Vagina (tissue), 2 donors: ENCODE measurements at regions not wholly inside any gene's neighbourhood (a gene's known extent, or its start where the extent isn't known, plus 50 kb on each side); places are given as distances from the start of the nearest gene placed in this dataset.

Source experiments
- DNase-seq, 2 donors: peaks; one replicate each; pipeline ENCODE4 v3.0.0-alpha.2; 2017; ENCODE audit errors: extremely low spot score in 2 of 2
- H3K27ac ChIP-seq: fragments of 200-600 bp; sonication (generic); one replicate; pipeline ENCODE4 v1.5.1; 2019
- H3K27me3 ChIP-seq: fragments of 200-600 bp; sonication (generic); one replicate; pipeline ENCODE4 v1.5.1; 2019
- H3K36me3 ChIP-seq, 2 donors: fragments of 200-600 bp; sonication (generic); one replicate each; pipeline ENCODE4 v1.5.1; 2017 to 2019
- H3K4me1 ChIP-seq: fragments of 200-600 bp; sonication (generic); one replicate; pipeline ENCODE4 v1.5.1; 2019
- H3K4me3 ChIP-seq, 2 donors: fragments of 200-600 bp; sonication (generic); 1 replicate in 1 of 2; 2 replicates in 1 of 2; pipeline ENCODE4 v1.5.1; 2016 to 2019
- H3K9me3 ChIP-seq: fragments of 200-600 bp; sonication (generic); one replicate; pipeline ENCODE4 v1.5.1; 2019
- POLR2A ChIP-seq, 2 donors: fragments of 450-650 bp; IDR thresholded peaks; one replicate each; pipeline ENCODE4 v1.6.1; 2017; ENCODE audit warnings: antibody characterized with exemption in 2 of 2, mild to moderate bottlenecking in 2 of 2, moderate library complexity in 2 of 2
- POLR2AphosphoS5 ChIP-seq, 2 donors: sonication (generic); formaldehyde crosslinking; IDR thresholded peaks; one replicate each; pipeline ENCODE4 v1.9.0; 2017; ENCODE audit warnings: antibody characterized with exemption in 2 of 2, mild to moderate bottlenecking in 2 of 2, low read depth in 1 of 2; ENCODE audit not compliant: insufficient read depth in 1 of 2
- intact Hi-C: fragments of 100-400 bp; cut with DNase I; formaldehyde crosslinking; loops from one replicate; pipeline ENCODE4 v1.15.1; 2023
- TF ChIP-seq, protein P1 (sequence below), 3 experiments: fragments of 450-650 bp in 2 of 3; fragments of 200-600 bp in 1 of 3; sonication (generic) in 1 of 3; IDR thresholded peaks; one replicate each; pipeline ENCODE4 v1.5.1; 2017 to 2019; ENCODE audit warnings: antibody characterized with exemption in 3 of 3, mild to moderate bottlenecking in 2 of 3, moderate library complexity in 2 of 3

DNA sequence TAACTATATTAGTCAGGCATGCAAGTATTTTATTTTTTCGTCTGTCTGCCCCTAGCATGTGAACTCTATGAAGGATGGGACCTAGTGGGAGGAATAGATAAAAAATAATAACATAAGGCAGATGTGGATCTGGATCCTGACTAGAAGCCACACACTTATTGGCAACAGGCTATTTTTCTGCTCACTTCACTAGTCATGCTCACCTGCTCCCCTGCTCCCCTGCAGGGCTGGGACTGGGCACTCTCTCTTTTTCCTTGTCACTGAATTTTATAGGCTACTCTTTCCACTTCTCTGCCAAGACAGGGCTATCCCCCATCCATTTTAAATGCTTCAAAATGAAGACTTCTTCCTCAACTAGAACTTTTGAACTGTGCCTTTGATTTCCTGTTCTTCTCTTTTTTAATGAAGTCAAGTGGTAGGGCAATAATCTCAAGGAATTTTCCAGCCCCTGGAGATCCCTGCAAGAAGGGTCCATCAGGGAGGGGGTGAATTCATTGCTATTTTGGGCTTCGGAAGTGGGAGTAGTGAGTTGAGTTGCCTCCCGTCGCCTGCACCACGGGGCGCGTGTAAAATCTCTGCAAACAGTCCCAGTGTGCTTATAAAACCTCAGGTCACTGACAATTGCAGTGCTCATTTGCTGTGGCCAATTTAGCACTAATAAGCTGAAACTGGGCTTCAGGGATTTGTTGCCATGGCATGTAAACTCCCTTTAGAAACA is 156.7 kb upstream of the NPVF start:
- Histone ChIP-seq H3K36me3 (no peaks in the 10 kb centered on the region), H3K4me1 (peaks cover 33% of the 10 kb centered on the region), H3K4me3 (no peak overlapping the region), H3K27ac (no peak overlapping the region), H3K27me3 (no peaks in the 10 kb centered on the region), H3K9me3 (no peaks in the 10 kb centered on the region)
- no peak for DNase-seq
- TF ChIP-seq POLR2A (IDR thresholded peaks at IDR 0.05) = no peak
- TF ChIP-seq, protein P1, sequence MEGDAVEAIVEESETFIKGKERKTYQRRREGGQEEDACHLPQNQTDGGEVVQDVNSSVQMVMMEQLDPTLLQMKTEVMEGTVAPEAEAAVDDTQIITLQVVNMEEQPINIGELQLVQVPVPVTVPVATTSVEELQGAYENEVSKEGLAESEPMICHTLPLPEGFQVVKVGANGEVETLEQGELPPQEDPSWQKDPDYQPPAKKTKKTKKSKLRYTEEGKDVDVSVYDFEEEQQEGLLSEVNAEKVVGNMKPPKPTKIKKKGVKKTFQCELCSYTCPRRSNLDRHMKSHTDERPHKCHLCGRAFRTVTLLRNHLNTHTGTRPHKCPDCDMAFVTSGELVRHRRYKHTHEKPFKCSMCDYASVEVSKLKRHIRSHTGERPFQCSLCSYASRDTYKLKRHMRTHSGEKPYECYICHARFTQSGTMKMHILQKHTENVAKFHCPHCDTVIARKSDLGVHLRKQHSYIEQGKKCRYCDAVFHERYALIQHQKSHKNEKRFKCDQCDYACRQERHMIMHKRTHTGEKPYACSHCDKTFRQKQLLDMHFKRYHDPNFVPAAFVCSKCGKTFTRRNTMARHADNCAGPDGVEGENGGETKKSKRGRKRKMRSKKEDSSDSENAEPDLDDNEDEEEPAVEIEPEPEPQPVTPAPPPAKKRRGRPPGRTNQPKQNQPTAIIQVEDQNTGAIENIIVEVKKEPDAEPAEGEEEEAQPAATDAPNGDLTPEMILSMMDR (IDR thresholded peaks at IDR 0.05) = no peak
- TF ChIP-seq POLR2AphosphoS5 (IDR thresholded peaks at IDR 0.05; ENCODE audit: insufficient read depth in 1 of 2, low read depth in 1 of 2) = peak in 1 of 2 donors; percentile 38
- intact Hi-C loops = loop anchor here (5.0 kb wide), 1 partner anchor 123 kb away; no protein-coding TSS in a partner anchor

DNA sequence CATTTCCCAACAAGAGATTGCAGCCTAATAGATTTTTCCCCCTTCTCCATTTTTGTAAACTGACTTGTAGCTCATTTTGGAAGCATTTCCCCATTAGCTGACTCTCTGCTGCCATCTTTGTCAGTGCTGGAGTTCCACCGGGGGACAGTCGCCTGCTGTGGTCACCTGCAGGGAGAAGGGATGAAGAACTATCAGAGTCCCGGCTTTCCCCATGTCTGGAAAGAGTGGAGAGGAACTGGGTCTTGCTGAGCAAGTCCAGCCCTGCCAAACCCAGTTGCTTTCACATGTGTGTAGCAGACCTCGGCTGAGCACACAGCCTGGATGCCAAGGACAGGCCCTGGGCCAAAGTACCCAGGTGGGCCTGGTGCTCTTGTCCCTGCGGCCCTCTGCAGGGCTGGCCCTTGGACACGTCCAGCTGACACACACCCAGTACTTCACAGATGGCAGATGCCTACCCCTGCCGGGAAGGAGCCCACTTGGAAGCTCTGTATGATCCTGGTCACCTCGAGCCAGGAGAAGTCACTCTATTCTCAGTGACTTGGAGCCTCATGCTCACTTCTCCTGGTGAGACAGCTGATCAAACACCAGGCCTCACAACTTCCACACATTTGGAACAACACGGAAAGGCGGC is 157.3 kb upstream of the NPVF start:
- Histone ChIP-seq H3K27ac (no peak overlapping the region), H3K9me3 (no peaks in the 10 kb centered on the region), H3K36me3 (no peaks in the 10 kb centered on the region), H3K27me3 (no peaks in the 10 kb centered on the region), H3K4me3 (no peak overlapping the region), H3K4me1 (peaks cover 33% of the 10 kb centered on the region)
- TF ChIP-seq POLR2AphosphoS5 (IDR thresholded peaks at IDR 0.05; ENCODE audit: insufficient read depth in 1 of 2, low read depth in 1 of 2) = no peak
- TF ChIP-seq, protein P1 (IDR thresholded peaks at IDR 0.05) = no peak
- TF ChIP-seq POLR2A (IDR thresholded peaks at IDR 0.05) = no peak
- no peak for DNase-seq
- intact Hi-C loops = loop anchor here (5.0 kb wide), 1 partner anchor 123 kb away; no protein-coding TSS in a partner anchor

DNA sequence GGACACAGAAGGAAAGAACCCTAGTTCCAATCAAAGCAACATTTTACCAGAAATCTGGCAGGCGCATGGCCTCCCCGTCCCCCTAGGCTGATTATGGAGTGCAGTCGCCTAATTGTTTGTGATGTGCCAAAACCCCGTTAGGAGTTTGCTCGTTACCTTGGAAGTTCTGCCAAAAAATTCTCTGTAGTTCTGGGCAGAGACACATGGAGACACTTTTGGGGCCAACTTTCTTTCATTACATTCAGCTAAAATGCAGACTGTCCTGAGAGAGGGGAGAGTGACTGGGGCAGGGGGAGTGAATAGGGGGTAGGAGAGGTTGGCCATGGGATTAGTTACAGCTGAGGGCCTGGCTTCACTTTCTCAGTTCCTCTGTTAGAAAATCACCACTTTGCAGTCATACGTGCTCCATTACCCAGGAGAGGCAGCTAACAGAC is 158.0 kb upstream of the NPVF start:
- intact Hi-C loops = loop anchor here (5.0 kb wide), 1 partner anchor 124 kb away; no protein-coding TSS in a partner anchor
- Histone ChIP-seq H3K9me3 (no peaks in the 10 kb centered on the region), H3K4me1 (peaks cover 33% of the 10 kb centered on the region), H3K27ac (no peak overlapping the region), H3K4me3 (no peak overlapping the region), H3K27me3 (no peaks in the 10 kb centered on the region), H3K36me3 (no peaks in the 10 kb centered on the region)
- no peak for DNase-seq
- TF ChIP-seq POLR2A (IDR thresholded peaks at IDR 0.05) (no peak), POLR2AphosphoS5 (IDR thresholded peaks at IDR 0.05; ENCODE audit: insufficient read depth in 1 of 2, low read depth in 1 of 2) (no peak)
- TF ChIP-seq, protein P1 (IDR thresholded peaks at IDR 0.05) = no peak

DNA sequence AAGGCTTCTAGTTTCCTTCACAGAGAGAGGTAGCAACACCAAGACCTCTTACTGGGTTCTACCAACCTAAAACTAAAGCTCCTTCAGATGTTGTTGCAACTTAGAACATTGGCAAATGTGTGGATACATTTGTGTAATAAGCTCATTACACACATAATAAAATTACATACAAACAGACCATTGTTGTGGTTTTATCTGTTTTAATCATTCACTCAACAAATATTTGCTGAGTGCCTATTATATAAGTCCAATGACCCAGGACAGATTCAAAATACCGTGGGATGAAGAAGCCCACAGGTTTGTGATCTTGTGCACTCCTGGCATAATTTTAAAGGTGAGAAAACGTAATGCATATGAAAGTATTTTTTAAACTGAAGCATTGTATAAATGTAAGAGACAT is 160.4 kb upstream of the NPVF start:
- intact Hi-C loops = loop anchor here (5.0 kb wide), 1 partner anchor 126 kb away; no protein-coding TSS in a partner anchor
- TF ChIP-seq, protein P1 (IDR thresholded peaks at IDR 0.05) = no peak
- TF ChIP-seq POLR2AphosphoS5 (IDR thresholded peaks at IDR 0.05; ENCODE audit: insufficient read depth in 1 of 2, low read depth in 1 of 2) = no peak
- TF ChIP-seq POLR2A (IDR thresholded peaks at IDR 0.05) = no peak
- no peak overlapping the region for H3K4me3 ChIP-seq
- H3K27me3 ChIP-seq = no peaks in the 10 kb centered on the region
- H3K36me3 ChIP-seq = no peaks in the 10 kb centered on the region
- H3K27ac ChIP-seq = no peak overlapping the region
- no peak for DNase-seq
- peaks cover 30% of the 10 kb centered on the region for H3K4me1 ChIP-seq
- no peaks in the 10 kb centered on the region for H3K9me3 ChIP-seq
